ENCODE measurements at regions not wholly inside any gene's neighbourhood (a gene's known extent, or its start where the extent isn't known, plus 50 kb on each side); places are given as distances from the start of the nearest gene placed in this dataset.

- H4K20me1 ChIP-seq (replicated peaks in 1 of 2; ENCODE audit: control insufficient read depth in 1 of 2, insufficient read depth in 2 of 2, low read length in 2 of 2): no peaks in the 10 kb centered on the region
- ChIA-PET POLR2A (ENCODE audit: partially characterized antibody) (no interaction called here), CTCF (ENCODE audit: partially characterized antibody) (no interaction called here)
- H3K79me2 ChIP-seq (ENCODE audit: control insufficient read depth in 1 of 2, insufficient read depth in 2 of 2, low read length in 2 of 2): no peaks in the 10 kb centered on the region
- no peak overlapping the region for H2AK5ac ChIP-seq (ENCODE audit: low read depth, low read length)
- no peak overlapping the region for H3K9ac ChIP-seq (replicated peaks in 1 of 4; ENCODE audit: extremely low read depth in 1 of 4, low read depth in 3 of 4, low read length in 3 of 4)
- DNase-seq (ENCODE audit: low read depth in 1 of 2, low spot score in 2 of 2) (no peak), FAIRE-seq (no peak)
- no peak overlapping the region for H4K91ac ChIP-seq (replicated peaks; ENCODE audit: insufficient read length, low read length)
- no peak overlapping the region for H3K23ac ChIP-seq (ENCODE audit: insufficient read length)
- H2BK20ac ChIP-seq (ENCODE audit: low read length): no peak overlapping the region
- no peaks in the 10 kb centered on the region; the same call in 1 of the 2 replicates for H3K23me2 ChIP-seq (ENCODE audit: low read depth, low read length)
- H3K56ac ChIP-seq (replicated peaks; ENCODE audit: insufficient read length, low read depth, low read length): no peak overlapping the region
- no peak overlapping the region for H4K5ac ChIP-seq (ENCODE audit: insufficient read length, low read depth, low read length)
- no peak overlapping the region for H3K4ac ChIP-seq (replicated peaks; ENCODE audit: insufficient read length, low read depth, low read length)
- no peak overlapping the region for H2BK15ac ChIP-seq (ENCODE audit: low read length)
- H2BK12ac ChIP-seq (ENCODE audit: low read depth, low read length): no peak overlapping the region
- no peaks in the 10 kb centered on the region for H3K27me3 ChIP-seq (replicated peaks in 1 of 4; ENCODE audit: control insufficient read depth in 3 of 4, extremely low read depth in 1 of 4, insufficient read depth in 3 of 4, low read length in 3 of 4)
- no peak overlapping the region for H3K14ac ChIP-seq (ENCODE audit: insufficient read length)
- no peaks in the 10 kb centered on the region for H3K4me1 ChIP-seq (replicated peaks in 1 of 4; ENCODE audit: control insufficient read depth in 3 of 4, insufficient read depth in 4 of 4, low read length in 3 of 4)
- H3K27ac ChIP-seq (ENCODE audit: low read depth, low read length): no peak overlapping the region
- 88% methylated on average over 4 of the region's 4 CpGs; no CpG with 5 or more reads in 1 of the 2 experiments for WGBS, 2 experiments (ENCODE audit: extremely low coverage in 1 of 2, insufficient coverage in 1 of 2, insufficient read length in 1 of 2, insufficient replicate concordance in 2 of 2, low coverage in 1 of 2, low lambda C conversion rate in 2 of 2, missing lambda C conversion rate in 1 of 2)
- no peak overlapping the region for H2BK120ac ChIP-seq (replicated peaks; ENCODE audit: low read depth, low read length)
- no peaks in the 10 kb centered on the region for H3K36me3 ChIP-seq (ENCODE audit: control insufficient read depth in 2 of 4, insufficient read depth in 4 of 4, low read length in 3 of 4)
- no peak overlapping the region for H3K18ac ChIP-seq (ENCODE audit: extremely low read depth, low read length)
- H3K4me2 ChIP-seq (ENCODE audit: insufficient read depth in 1 of 2, low read depth in 2 of 2, low read length in 2 of 2): no peak overlapping the region
- H2AFZ ChIP-seq (ENCODE audit: low read length): no peak overlapping the region
- no peak overlapping the region for H3K4me3 ChIP-seq (ENCODE audit: extremely low read depth in 1 of 4, insufficient read depth in 2 of 4, low read depth in 3 of 4, low read length in 4 of 4)
- no peaks in the 10 kb centered on the region for H3K79me1 ChIP-seq (ENCODE audit: low read depth, low read length)
- no peak overlapping the region for H2BK5ac ChIP-seq (ENCODE audit: low read depth, low read length)
- H3K9me3 ChIP-seq (ENCODE audit: insufficient read depth in 2 of 2, low read depth in 1 of 2, low read length in 1 of 2): no peaks in the 10 kb centered on the region
- H4K8ac ChIP-seq (ENCODE audit: extremely low read depth, insufficient read depth, low read length): no peak overlapping the region
- TF ChIP-seq FOSL1 (IDR thresholded peaks at IDR 0.05; ENCODE audit: insufficient read depth, low read depth, low read length) (no peak), GABPA (IDR thresholded peaks at IDR 0.05; ENCODE audit: borderline replicate concordance, insufficient read depth, low read length) (no peak), JUND (IDR thresholded peaks at IDR 0.05; ENCODE audit: low read length) (no peak), RAD21 (IDR thresholded peaks at IDR 0.05 in 1 of 2, conservative IDR thresholded peaks at IDR 0.05 in 1 of 2; ENCODE audit: low read depth in 2 of 2, low read length in 2 of 2) (no peak), NRF1 (IDR thresholded peaks at IDR 0.05; ENCODE audit: low read depth, low read length) (no peak), BACH1 (IDR thresholded peaks at IDR 0.05; ENCODE audit: low read length) (no peak), YY1 (IDR thresholded peaks at IDR 0.05; ENCODE audit: low read depth, low read length) (no peak), HDAC2 (IDR thresholded peaks at IDR 0.05; ENCODE audit: borderline replicate concordance in 1 of 2, low read depth in 2 of 2, low read length in 2 of 2) (no peak), SIN3A (conservative IDR thresholded peaks at IDR 0.05 in 1 of 2, IDR thresholded peaks at IDR 0.05 in 1 of 2; ENCODE audit: low read depth in 1 of 2, low read length in 2 of 2) (no peak), E2F6 (IDR thresholded peaks at IDR 0.05) (no peak), TCF12 (IDR thresholded peaks at IDR 0.05; ENCODE audit: low read depth, low read length) (no peak), CREB1 (IDR thresholded peaks at IDR 0.05) (no peak), TAF1 (IDR thresholded peaks at IDR 0.05; ENCODE audit: low read depth, low read length) (no peak), SP2 (IDR thresholded peaks at IDR 0.05; ENCODE audit: low read length) (no peak), BCL11A (IDR thresholded peaks at IDR 0.05; ENCODE audit: low read depth in 2 of 2, low read length in 2 of 2) (no peak)
Observed at GRCh38 chr3:104723000-104723399, 643.7 kb upstream of the ALCAM start.
